ENCODE measurements at regions not wholly inside any gene's neighbourhood (a gene's known extent, or its start where the extent isn't known, plus 50 kb on each side); places are given as distances from the start of the nearest gene placed in this dataset.

DNA sequence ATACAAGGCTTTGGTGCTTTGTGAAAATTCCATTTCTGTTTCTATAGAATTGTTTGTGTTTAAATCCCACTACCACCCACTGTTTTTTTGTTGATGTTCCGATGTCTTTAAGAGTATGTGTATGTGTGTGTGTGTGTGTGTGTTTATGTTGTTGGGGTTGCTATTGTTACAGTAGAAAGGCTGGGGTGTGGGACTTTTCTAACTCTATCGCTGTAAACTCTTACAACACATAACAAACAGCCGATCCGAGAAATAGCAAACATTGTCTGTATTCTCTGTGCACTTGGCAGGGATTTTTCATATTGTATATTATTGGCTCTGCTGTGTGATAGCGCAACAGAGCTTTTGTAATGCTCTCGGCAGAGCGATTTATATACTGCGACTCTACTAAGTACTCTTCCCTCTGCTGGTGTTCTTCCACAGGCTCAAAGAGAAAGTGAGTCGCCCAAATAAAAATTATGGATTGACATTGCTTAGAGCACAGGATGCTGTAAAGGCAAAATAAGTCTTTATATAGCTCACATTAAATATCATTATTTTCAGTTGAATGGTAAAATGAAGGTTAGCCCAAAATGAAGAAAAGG, 492.2 kb upstream of the ARRDC3 start:
- TF ChIP-seq FOXK2 (IDR thresholded peaks at IDR 0.05) (no peak), POLR2AphosphoS2 (IDR thresholded peaks at IDR 0.05; ENCODE audit: low read depth, low read length) (no peak), MYC (IDR thresholded peaks at IDR 0.05; ENCODE audit: insufficient read depth, insufficient read length, insufficient replicate concordance, low read length, severe bottlenecking) (no peak)

All from GM12878 (cell line).